Tibial nerve (tissue), 4 donors: ENCODE measurements at regions not wholly inside any gene's neighbourhood (a gene's known extent, or its start where the extent isn't known, plus 50 kb on each side); places are given as distances from the start of the nearest gene placed in this dataset.

ENCODE experiments used
- CTCF ChIP-seq, 5 experiments: fragments of 200-600 bp in 3 of 5; fragments of 450-650 bp in 2 of 5; sonication (generic) in 3 of 5; IDR thresholded peaks; one replicate each; pipeline ENCODE4 v1.5.1; 2016 to 2019; ENCODE audit warnings: antibody characterized with exemption in 5 of 5, mild to moderate bottlenecking in 3 of 5, moderate library complexity in 2 of 5
- EP300 ChIP-seq, 2 donors: sonication (generic); formaldehyde crosslinking; IDR thresholded peaks; one replicate each; pipeline ENCODE4 v1.6.1; 2017; ENCODE audit warnings: antibody characterized with exemption in 2 of 2, mild to moderate bottlenecking in 1 of 2
- POLR2A ChIP-seq, 2 donors: fragments of 450-650 bp; IDR thresholded peaks; one replicate each; pipeline ENCODE4 v1.6.1; 2017; ENCODE audit warnings: antibody characterized with exemption in 2 of 2, mild to moderate bottlenecking in 2 of 2, moderate library complexity in 2 of 2

- TF ChIP-seq CTCF (IDR thresholded peaks at IDR 0.05), result no peak
- TF ChIP-seq POLR2A (IDR thresholded peaks at IDR 0.05), result no peak
- TF ChIP-seq EP300 (IDR thresholded peaks at IDR 0.05), result no peak
Observed at GRCh38 chr10:4066581-4067390, 281.8 kb upstream of the KLF6 start.
